ENCODE measurements at regions not wholly inside any gene's neighbourhood (a gene's known extent, or its start where the extent isn't known, plus 50 kb on each side); places are given as distances from the start of the nearest gene placed in this dataset.

- Histone ChIP-seq H3K79me2 (replicated peaks; ENCODE audit: insufficient read depth) (no peaks in the 10 kb centered on the region), H3K36me3 (ENCODE audit: insufficient read depth) (no peaks in the 10 kb centered on the region), H3K4me1 (ENCODE audit: insufficient read depth) (no peaks in the 10 kb centered on the region), H3K27me3 (ENCODE audit: insufficient read depth) (no peaks in the 10 kb centered on the region), H4K20me1 (replicated peaks; ENCODE audit: insufficient read depth) (no peaks in the 10 kb centered on the region), H2AFZ (no peak overlapping the region), H3F3A (replicated peaks; ENCODE audit: low read depth) (no peaks in the 10 kb centered on the region), H3K9me2 (ENCODE audit: insufficient read depth) (peaks cover 4% of the 10 kb centered on the region; the same call in 1 of the 2 replicates), H3K27ac (ENCODE audit: low read depth) (no peak overlapping the region), H3K4me2 (no peak overlapping the region), H3K4me3 (no peak overlapping the region)
- Mint-ChIP-seq H3K4me1 (0 out of 3 replicates have a peak, but pooled peaks cover 4% of the 10 kb centered on the region), H3K9me3 (no peaks in the 10 kb centered on the region), H3K36me3 (ENCODE audit: low read depth) (no peaks in the 10 kb centered on the region), H3K27ac (no peak overlapping the region), H3K4me3 (no peak overlapping the region), H3K27me3 (ENCODE audit: insufficient read depth, low read depth, poor library complexity) (peaks cover 3% of the 10 kb centered on the region)
- no peak for DNase-seq (ENCODE audit: low spot score)
- TF ChIP-seq ZNF114 (CRISPR knock-in tag; IDR thresholded peaks at IDR 0.05) (no peak), STAT1 (IDR thresholded peaks at IDR 0.05; ENCODE audit: unreplicated experiment) (no peak), EZH2 (IDR thresholded peaks at IDR 0.05; ENCODE audit: low read depth, unreplicated experiment) (no peak), NANOG (IDR thresholded peaks at IDR 0.05; ENCODE audit: borderline replicate concordance) (no peak), CREB1 (CRISPR knock-in tag; IDR thresholded peaks at IDR 0.05; ENCODE audit: low read depth) (no peak), POLR2AphosphoS5 (IDR thresholded peaks at IDR 0.05; ENCODE audit: low read depth) (no peak), REST (IDR thresholded peaks at IDR 0.05; ENCODE audit: unreplicated experiment) (no peak), ZNF462 (CRISPR knock-in tag; IDR thresholded peaks at IDR 0.05) (no peak), ETS1 (IDR thresholded peaks at IDR 0.05) (no peak), JUNB (IDR thresholded peaks at IDR 0.05; ENCODE audit: unreplicated experiment) (no peak), ZNF331 (CRISPR knock-in tag; IDR thresholded peaks at IDR 0.05; ENCODE audit: low read depth) (no peak), EZH2phosphoT487 (IDR thresholded peaks at IDR 0.05; ENCODE audit: unreplicated experiment) (no peak), CTCF (conservative IDR thresholded peaks at IDR 0.05; ENCODE audit: low read depth in 2 of 2) (no peak)
- ATAC-seq, result no peak
These were observed 61.5 kb upstream of the UBL3 start for GRCh38 chr13:29911781-29912418.

Data from GM23338 (cell line).